Nucleus accumbens (tissue), 56 donors: ENCODE measurements at regions not wholly inside any gene's neighbourhood (a gene's known extent, or its start where the extent isn't known, plus 50 kb on each side); places are given as distances from the start of the nearest gene placed in this dataset.
A peak's percentile ranks its signal among the peaks of the same experiment; 100 is the strongest.
"Not testable (repeated sequence)": the region's sequence is repeated elsewhere in the genome, so short reads cannot be mapped to it uniquely, and the experiment has no call there.

Experiments used
- DNase-seq, 56 donors: peaks; one replicate each; lab custom pipeline; 2025; lab: John Stamatoyannopoulos, UW

GRCh38 chr5:159571501-159572244 lies 241.4 kb upstream of the IL12B start:
- no peak for DNase-seq

GRCh38 chr5:159576902-159577301 lies 246.6 kb upstream of the IL12B start:
- DNase-seq = no peak

- peak in 1 of 56 donors; percentile 2 for DNase-seq
Measured at GRCh38 chr5:159581502-159582249, 251.4 kb upstream of the IL12B start.

GRCh38 chr5:159582756-159583541 lies 252.7 kb upstream of the IL12B start:
- DNase-seq = no peak

- DNase-seq = no peak
Measured at GRCh38 chr5:159586921-159587320, 256.6 kb upstream of the IL12B start.

- no peak for DNase-seq
Measured at GRCh38 chr5:159588941-159589340, 258.7 kb upstream of the IL12B start.

GRCh38 chr5:159593518-159594073 lies 263.3 kb upstream of the IL12B start:
- DNase-seq = no peak

- not testable (repeated sequence) for DNase-seq
Measured at GRCh38 chr5:159595561-159595960, 265.3 kb upstream of the IL12B start.

GRCh38 chr5:159601216-159601615 lies 270.9 kb upstream of the IL12B start:
- no peak for DNase-seq

- no peak for DNase-seq
Measured at GRCh38 chr5:159602434-159602833, 272.1 kb upstream of the IL12B start.

- peak in 1 of 56 donors; percentile 6 for DNase-seq
Measured at GRCh38 chr5:159605585-159605984, 275.3 kb upstream of the IL12B start.

GRCh38 chr5:159609359-159609758 lies 279.1 kb upstream of the IL12B start:
- no peak for DNase-seq

- DNase-seq = no peak
Measured at GRCh38 chr5:159610966-159611579, 280.8 kb upstream of the IL12B start.

- peak in 2 of 56 donors; percentile 1 to 19 for DNase-seq
Measured at GRCh38 chr5:159616952-159617351, 286.7 kb upstream of the IL12B start.

- no peak for DNase-seq
Measured at GRCh38 chr5:159619826-159620225, 289.5 kb upstream of the IL12B start.

- DNase-seq = no peak
Measured at GRCh38 chr5:159620853-159621540, 290.7 kb upstream of the IL12B start.

GRCh38 chr5:159628703-159629102 lies 287.6 kb upstream of the ADRA1B start:
- DNase-seq = no peak

GRCh38 chr5:159629158-159629557 lies 287.1 kb upstream of the ADRA1B start:
- no peak for DNase-seq

- no peak for DNase-seq
Measured at GRCh38 chr5:159630545-159630944, 285.7 kb upstream of the ADRA1B start.

- no peak for DNase-seq
Measured at GRCh38 chr5:159631001-159631400, 285.3 kb upstream of the ADRA1B start.
